HEK293T (cell line): ENCODE measurements at regions not wholly inside any gene's neighbourhood (a gene's known extent, or its start where the extent isn't known, plus 50 kb on each side); places are given as distances from the start of the nearest gene placed in this dataset.

Source experiments
- ARNT ChIP-seq: fragments of 450-650 bp; IDR thresholded peaks from 2 replicates; pipeline ENCODE4 v1.6.1; 2017; ENCODE audit warnings: mild to moderate bottlenecking
- BHLHE40 ChIP-seq: fragments of 450-650 bp; IDR thresholded peaks from 2 replicates; pipeline ENCODE4 v1.6.1; 2016; ENCODE audit warnings: mild to moderate bottlenecking, moderate library complexity, borderline replicate concordance
- FOXK2 ChIP-seq: fragments of 450-650 bp; IDR thresholded peaks from 2 replicates; pipeline ENCODE4 v1.6.1; 2016; ENCODE audit warnings: mild to moderate bottlenecking
- NFRKB ChIP-seq: fragments of 450-650 bp; IDR thresholded peaks from 2 replicates; pipeline ENCODE4 v1.6.1; 2016; ENCODE audit warnings: mild to moderate bottlenecking, moderate library complexity
- SP1 ChIP-seq: fragments of 450-650 bp; IDR thresholded peaks from 2 replicates; pipeline ENCODE4 v1.6.1; 2017
- SUZ12 ChIP-seq: fragments of 450-650 bp; IDR thresholded peaks from 2 replicates; pipeline ENCODE4 v1.6.1; 2016; ENCODE audit warnings: mild to moderate bottlenecking
- ZNF384 ChIP-seq: fragments of 450-650 bp; IDR thresholded peaks from 2 replicates; pipeline ENCODE4 v1.6.1; 2016

DNA sequence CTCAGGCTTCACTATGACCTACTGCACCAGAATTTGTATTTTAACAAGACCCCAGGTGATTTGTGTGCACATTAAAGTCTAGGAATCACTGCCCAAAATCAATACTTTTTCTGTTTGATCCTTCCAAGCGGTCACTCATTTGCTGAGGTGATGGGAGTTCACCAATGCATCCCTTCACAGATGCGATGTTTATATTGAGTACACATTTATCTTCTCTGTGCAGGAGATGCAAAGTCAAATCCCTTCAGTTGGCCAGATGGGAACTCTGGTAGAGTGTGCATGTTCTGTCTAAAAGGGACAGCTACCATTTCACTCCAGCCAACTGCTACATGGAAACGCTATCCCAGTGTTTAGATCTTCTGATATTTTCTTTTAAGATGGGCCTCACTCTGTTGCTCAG lies 122.6 kb upstream of the HS3ST2 start:
- no peak for TF ChIP-seq NFRKB
- no peak for TF ChIP-seq FOXK2
- no peak for TF ChIP-seq SUZ12
- TF ChIP-seq BHLHE40, result no peak
- TF ChIP-seq ARNT, result no peak
- no peak for TF ChIP-seq ZNF384
- TF ChIP-seq SP1, result no peak
